Dermis microvascular lymphatic vessel endothelial cell (primary cell): ENCODE measurements at regions not wholly inside any gene's neighbourhood (a gene's known extent, or its start where the extent isn't known, plus 50 kb on each side); places are given as distances from the start of the nearest gene placed in this dataset.
A peak's percentile ranks its signal among the peaks of the same experiment; 100 is the strongest.
"Not testable (repeated sequence)": the region's sequence is repeated elsewhere in the genome, so short reads cannot be mapped to it uniquely, and the experiment has no call there.

Source experiments
- DNase-seq, 2 donors: peaks; one replicate each; pipeline versions ENCODE4 v3.0.0 to v3.0.0-alpha.2; 2010; ENCODE audit warnings: low read depth in 2 of 2

GRCh38 chr7:35853194-35853593 lies 52.3 kb downstream of the SEPTIN7 start:
- not testable (repeated sequence) for DNase-seq

- DNase-seq, result no peak
Observed at GRCh38 chr7:35854311-35854710, 53.5 kb downstream of the SEPTIN7 start.

- DNase-seq, result no peak
Observed at GRCh38 chr7:35856175-35856574, 55.3 kb downstream of the SEPTIN7 start.

- no peak for DNase-seq
Observed at GRCh38 chr7:35860664-35861063, 59.8 kb downstream of the SEPTIN7 start.

GRCh38 chr7:35865287-35865686 lies 64.4 kb downstream of the SEPTIN7 start:
- DNase-seq, result no peak

- DNase-seq, result no peak
Observed at GRCh38 chr7:35866186-35866585, 65.3 kb downstream of the SEPTIN7 start.

- not testable (repeated sequence) for DNase-seq
Observed at GRCh38 chr7:35869117-35869516, 68.3 kb downstream of the SEPTIN7 start.

- DNase-seq, result peak in 1 of 2 donors; percentile 1
Observed at GRCh38 chr7:35869810-35870209, 69.0 kb downstream of the SEPTIN7 start.

- no peak for DNase-seq
Observed at GRCh38 chr7:35871856-35872255, 71.0 kb downstream of the SEPTIN7 start.

- DNase-seq, result no peak
Observed at GRCh38 chr7:35874886-35875285, 74.0 kb downstream of the SEPTIN7 start.

- peak in 1 of 2 donors; percentile 47 for DNase-seq
Observed at GRCh38 chr7:35875292-35875691, 74.4 kb downstream of the SEPTIN7 start.

- no peak for DNase-seq
Observed at GRCh38 chr7:35878351-35878750, 77.5 kb downstream of the SEPTIN7 start.

- DNase-seq, result not testable (repeated sequence)
Observed at GRCh38 chr7:35887430-35887829, 86.6 kb downstream of the SEPTIN7 start.

GRCh38 chr7:35889001-35889400 lies 88.1 kb downstream of the SEPTIN7 start:
- DNase-seq, result no peak

- DNase-seq, result no peak
Observed at GRCh38 chr7:35889870-35890269, 89.0 kb downstream of the SEPTIN7 start.

GRCh38 chr7:35891004-35891830 lies 90.4 kb downstream of the SEPTIN7 start:
- DNase-seq, result no peak

- DNase-seq, result no peak
Observed at GRCh38 chr7:35893649-35894048, 92.8 kb downstream of the SEPTIN7 start.

- no peak for DNase-seq
Observed at GRCh38 chr7:35894721-35895120, 93.9 kb downstream of the SEPTIN7 start.

GRCh38 chr7:35900651-35901050 lies 99.8 kb downstream of the SEPTIN7 start:
- DNase-seq, result no peak

GRCh38 chr7:35905555-35905954 lies 104.7 kb downstream of the SEPTIN7 start:
- no peak for DNase-seq

- peak; percentile 70 to 80 for DNase-seq
Observed at GRCh38 chr7:35906191-35906908, 105.5 kb downstream of the SEPTIN7 start.

GRCh38 chr7:35908331-35909216 lies 107.7 kb downstream of the SEPTIN7 start:
- no peak for DNase-seq
